Mesenchymal stem cell (in vitro differentiated cells and primary cell): ENCODE measurements at regions not wholly inside any gene's neighbourhood (a gene's known extent, or its start where the extent isn't known, plus 50 kb on each side); places are given as distances from the start of the nearest gene placed in this dataset.
A peak's percentile ranks its signal among the peaks of the same experiment; 100 is the strongest.

Experiments
- DNase-seq: peaks from one replicate; pipeline ENCODE4 v3.0.0-alpha.2; 2013
- H2AFZ ChIP-seq: one replicate; pipeline ENCODE4 v1.6.1; 2013; ENCODE audit warnings: low read depth, mild to moderate bottlenecking, control low read depth, inconsistent platforms, low read length, moderate library complexity
- H2AK5ac ChIP-seq: 2 replicates; pipeline ENCODE4 v1.6.1; 2013; ENCODE audit warnings: low read length, moderate library complexity, mild to moderate bottlenecking, inconsistent platforms; ENCODE audit not compliant: severe bottlenecking
- H2BK120ac ChIP-seq: one replicate; pipeline ENCODE4 v1.6.1; 2013; ENCODE audit warnings: low read depth, mild to moderate bottlenecking, inconsistent platforms, low read length, moderate library complexity
- H2BK12ac ChIP-seq, 2 experiments: one replicate each; pipeline ENCODE4 v1.6.1; 2013; ENCODE audit warnings: inconsistent platforms in 2 of 2, low read length in 2 of 2, mild to moderate bottlenecking in 2 of 2, moderate library complexity in 2 of 2, control low read depth in 1 of 2
- H2BK15ac ChIP-seq: one replicate; pipeline ENCODE4 v1.6.1; 2013; ENCODE audit warnings: mild to moderate bottlenecking, low read depth, inconsistent platforms; ENCODE audit not compliant: poor library complexity, severe bottlenecking
- H2BK5ac ChIP-seq: 2 replicates; pipeline ENCODE4 v1.6.1; 2013; ENCODE audit warnings: low read depth, mild to moderate bottlenecking, low read length, control low read depth, inconsistent platforms; ENCODE audit not compliant: poor library complexity, severe bottlenecking
- H3K14ac ChIP-seq, 2 experiments: one replicate each; pipeline ENCODE4 v1.6.1; 2013; ENCODE audit warnings: inconsistent platforms in 2 of 2, low read length in 2 of 2, control low read depth in 1 of 2, mild to moderate bottlenecking in 1 of 2, moderate library complexity in 1 of 2
- H3K18ac ChIP-seq, 2 experiments: one replicate each; pipeline ENCODE4 v1.6.1; 2013; ENCODE audit warnings: inconsistent platforms in 2 of 2, low read length in 2 of 2, control low read depth in 1 of 2, low read depth in 1 of 2, mild to moderate bottlenecking in 1 of 2
- H3K23ac ChIP-seq, 2 experiments: one replicate each; pipeline ENCODE4 v1.6.1; 2013; ENCODE audit warnings: inconsistent platforms in 2 of 2, low read length in 2 of 2, mild to moderate bottlenecking in 2 of 2, moderate library complexity in 2 of 2, control low read depth in 1 of 2
- H3K27ac ChIP-seq: 2 replicates; pipeline ENCODE4 v1.5.1; 2013; ENCODE audit warnings: mild to moderate bottlenecking, moderate library complexity, low read length, control low read depth, inconsistent platforms; ENCODE audit not compliant: poor library complexity, severe bottlenecking
- H3K27me3 ChIP-seq, 2 experiments: 2 replicates each; pipeline versions ENCODE4 v1.6.1 to v1.7.0; 2013; ENCODE audit warnings: low read length in 2 of 2, mild to moderate bottlenecking in 2 of 2, moderate library complexity in 2 of 2, control low read depth in 1 of 2, inconsistent platforms in 1 of 2; ENCODE audit not compliant: control insufficient read depth in 1 of 2, insufficient read depth in 1 of 2
- H3K36me3 ChIP-seq, 2 experiments: 2 replicates each; pipeline versions ENCODE4 v1.6.1 to v1.7.0; 2013; ENCODE audit warnings: low read length in 2 of 2, control low read depth in 1 of 2, inconsistent platforms in 1 of 2, low read depth in 1 of 2, mild to moderate bottlenecking in 1 of 2; ENCODE audit not compliant: insufficient read depth in 2 of 2, control insufficient read depth in 1 of 2
- H3K4ac ChIP-seq, 2 experiments: one replicate each; pipeline ENCODE4 v1.6.1; 2013; ENCODE audit warnings: inconsistent platforms in 2 of 2, low read length in 2 of 2, mild to moderate bottlenecking in 2 of 2, moderate library complexity in 2 of 2, control low read depth in 1 of 2, low read depth in 1 of 2
- H3K4me1 ChIP-seq: 2 replicates; pipeline ENCODE4 v1.6.1; 2013; ENCODE audit warnings: low read depth, low read length, control low read depth; ENCODE audit not compliant: control insufficient read depth, insufficient read depth
- H3K4me2 ChIP-seq: 2 replicates; pipeline ENCODE4 v1.6.1; 2013; ENCODE audit warnings: low read length, mild to moderate bottlenecking, inconsistent platforms; ENCODE audit not compliant: poor library complexity, severe bottlenecking
- H3K4me3 ChIP-seq, 2 experiments: 2 replicates each; pipeline versions ENCODE4 v1.5.1 to v1.7.0; 2013; ENCODE audit warnings: low read length in 2 of 2, mild to moderate bottlenecking in 2 of 2, control low read depth in 1 of 2, low read depth in 1 of 2; ENCODE audit not compliant: insufficient read depth in 1 of 2
- H3K79me1 ChIP-seq: replicated peaks from 2 replicates; pipeline ENCODE4 v1.6.1; 2013; ENCODE audit warnings: mild to moderate bottlenecking, control low read depth, low read length, inconsistent platforms; ENCODE audit not compliant: poor library complexity, severe bottlenecking
- H3K9ac ChIP-seq: 2 replicates; pipeline ENCODE4 v1.7.0; 2013; ENCODE audit warnings: mild to moderate bottlenecking, low read length, moderate library complexity
- H3K9me3 ChIP-seq: 2 replicates; pipeline ENCODE4 v1.7.0; 2013; ENCODE audit warnings: mild to moderate bottlenecking, low read length; ENCODE audit not compliant: control insufficient read depth
- H4K8ac ChIP-seq: one replicate; pipeline ENCODE4 v1.6.1; 2013; ENCODE audit warnings: inconsistent platforms, mild to moderate bottlenecking, low read length, moderate library complexity
- H4K91ac ChIP-seq: one replicate; pipeline ENCODE4 v1.6.1; 2013; ENCODE audit warnings: mild to moderate bottlenecking, low read length, inconsistent platforms
- WGBS: methylation state at CpG from one replicate; pipeline ENCODE4 v1.1.7; 2013; ENCODE audit warnings: mixed read lengths; 5-methylcytosine and 5-hydroxymethylcytosine counted together

GRCh38 chr4:11119474-11119873 lies 309.2 kb downstream of the HS3ST1 start:
- Histone ChIP-seq H3K9me3 (peaks cover 5% of the 10 kb centered on the region), H4K8ac (no peak overlapping the region), H3K36me3 (no peaks in the 10 kb centered on the region), H2BK120ac (no peak overlapping the region), H3K4me3 (no peak overlapping the region), H3K4me1 (no peaks in the 10 kb centered on the region), H2AK5ac (no peak overlapping the region), H3K27me3 (no peaks in the 10 kb centered on the region), H4K91ac (no peak overlapping the region), H2BK5ac (no peak overlapping the region), H3K27ac (no peak overlapping the region), H3K79me1 (no peaks in the 10 kb centered on the region), H2BK12ac (no peak overlapping the region), H3K9ac (no peak overlapping the region), H3K4ac (peak overlapping the region in 1 of 2 experiments; percentile 27), H2AFZ (no peak overlapping the region), H2BK15ac (no peak overlapping the region), H3K18ac (no peak overlapping the region), H3K14ac (no peak overlapping the region), H3K23ac (no peak overlapping the region), H3K4me2 (no peak overlapping the region)
- no peak for DNase-seq
- 100% methylated on average over 1 of the region's 1 CpG for WGBS

- Histone ChIP-seq H4K91ac (no peak overlapping the region), H3K4me3 (no peak overlapping the region), H3K4ac (no peak overlapping the region), H2BK15ac (no peak overlapping the region), H3K79me1 (no peaks in the 10 kb centered on the region), H3K27ac (no peak overlapping the region), H3K18ac (no peak overlapping the region), H3K9me3 (peaks cover 4% of the 10 kb centered on the region), H2AFZ (no peak overlapping the region), H2BK5ac (no peak overlapping the region), H3K9ac (no peak overlapping the region), H2BK12ac (no peak overlapping the region), H3K23ac (no peak overlapping the region), H4K8ac (no peak overlapping the region), H3K36me3 (no peaks in the 10 kb centered on the region), H2AK5ac (no peak overlapping the region), H3K4me2 (no peak overlapping the region), H3K27me3 (no peaks in the 10 kb centered on the region), H3K14ac (no peak overlapping the region), H3K4me1 (no peaks in the 10 kb centered on the region), H2BK120ac (no peak overlapping the region)
- 61% methylated on average over 2 of the region's 2 CpGs for WGBS
- DNase-seq, result no peak
Observed at GRCh38 chr4:11118513-11118912, 310.2 kb downstream of the HS3ST1 start.

- no peaks in the 10 kb centered on the region for H3K4me1 ChIP-seq
- H3K27ac ChIP-seq, result no peak overlapping the region
- no peak overlapping the region for H4K8ac ChIP-seq
- no peak overlapping the region for H2BK5ac ChIP-seq
- no peak overlapping the region for H4K91ac ChIP-seq
- no peaks in the 10 kb centered on the region for H3K36me3 ChIP-seq
- no peaks in the 10 kb centered on the region for H3K79me1 ChIP-seq
- H3K9ac ChIP-seq, result no peak overlapping the region
- no peak overlapping the region for H3K4me2 ChIP-seq
- H2AFZ ChIP-seq, result no peak overlapping the region
- no peak for DNase-seq
- no peak overlapping the region for H3K23ac ChIP-seq
- H3K27me3 ChIP-seq, result no peaks in the 10 kb centered on the region
- no peak overlapping the region for H2BK120ac ChIP-seq
- H3K14ac ChIP-seq, result no peak overlapping the region
- WGBS, result 84% methylated on average over 3 of the region's 8 CpGs
- H3K18ac ChIP-seq, result no peak overlapping the region
- H2BK15ac ChIP-seq, result no peak overlapping the region
- H3K4me3 ChIP-seq, result no peak overlapping the region
- no peak overlapping the region for H2AK5ac ChIP-seq
- no peaks in the 10 kb centered on the region for H3K9me3 ChIP-seq
- H3K4ac ChIP-seq, result no peak overlapping the region
- H2BK12ac ChIP-seq, result no peak overlapping the region
Observed at GRCh38 chr4:11116940-11117339, 311.8 kb downstream of the HS3ST1 start.

- Histone ChIP-seq H3K4ac (no peak overlapping the region), H3K18ac (no peak overlapping the region), H3K9ac (no peak overlapping the region), H4K91ac (no peak overlapping the region), H3K27me3 (no peaks in the 10 kb centered on the region), H2BK5ac (no peak overlapping the region), H2AK5ac (no peak overlapping the region), H3K4me1 (no peaks in the 10 kb centered on the region), H2BK12ac (no peak overlapping the region), H3K4me3 (no peak overlapping the region), H2AFZ (no peak overlapping the region), H3K36me3 (no peaks in the 10 kb centered on the region), H3K23ac (no peak overlapping the region), H3K9me3 (no peaks in the 10 kb centered on the region), H2BK15ac (no peak overlapping the region), H4K8ac (no peak overlapping the region), H2BK120ac (no peak overlapping the region), H3K14ac (no peak overlapping the region), H3K4me2 (no peak overlapping the region), H3K79me1 (no peaks in the 10 kb centered on the region), H3K27ac (no peak overlapping the region)
- no peak for DNase-seq
- 100% methylated on average over 1 of the region's 2 CpGs for WGBS
Observed at GRCh38 chr4:11111876-11112275, 316.8 kb downstream of the HS3ST1 start.
